ENCODE measurements at regions not wholly inside any gene's neighbourhood (a gene's known extent, or its start where the extent isn't known, plus 50 kb on each side); places are given as distances from the start of the nearest gene placed in this dataset.
"Not testable (repeated sequence)": the region's sequence is repeated elsewhere in the genome, so short reads cannot be mapped to it uniquely, and the experiment has no call there.

- TF ChIP-seq YY1 (IDR thresholded peaks at IDR 0.05; ENCODE audit: insufficient read depth, insufficient read length); ZNF274 (IDR thresholded peaks at IDR 0.05; ENCODE audit: low read depth, low read length); SUZ12 (IDR thresholded peaks at IDR 0.05; ENCODE audit: extremely low read depth, insufficient read depth, insufficient read length): not testable (repeated sequence)
Observed at GRCh38 chr14:48561438-48561837, 886.0 kb upstream of the MDGA2 start.
